Upper lobe of right lung (tissue), 1 donor: ENCODE measurements at regions not wholly inside any gene's neighbourhood (a gene's known extent, or its start where the extent isn't known, plus 50 kb on each side); places are given as distances from the start of the nearest gene placed in this dataset.

Experiments used
- ATAC-seq: fragments of 200-7000 bp; cut with Tn5 transposase; one replicate; pipeline ENCODE4 v1.9.1; 2020; ENCODE audit warnings: mild to moderate bottlenecking, moderate library complexity
- DNase-seq: peaks from one replicate; pipeline ENCODE4 v3.0.0-alpha.2; 2020
- H3K27ac ChIP-seq: fragments of 200-600 bp; one replicate; pipeline ENCODE4 v1.8.0; 2022
- H3K27me3 ChIP-seq: fragments of 200-600 bp; one replicate; pipeline ENCODE4 v1.8.0; 2022; ENCODE audit warnings: mild to moderate bottlenecking
- H3K36me3 ChIP-seq: fragments of 200-600 bp; one replicate; pipeline ENCODE4 v1.8.0; 2022
- H3K4me1 ChIP-seq: fragments of 200-600 bp; one replicate; pipeline ENCODE4 v1.8.0; 2022
- H3K4me3 ChIP-seq: fragments of 200-600 bp; one replicate; pipeline ENCODE4 v1.8.0; 2022; ENCODE audit warnings: mild to moderate bottlenecking
- H3K9me3 ChIP-seq: fragments of 200-600 bp; one replicate; pipeline ENCODE4 v1.8.0; 2022
- CTCF ChIP-seq: fragments of 200-600 bp; IDR thresholded peaks from one replicate; pipeline ENCODE4 v1.8.0; 2022; ENCODE audit warnings: antibody characterized with exemption
- intact Hi-C: fragments of 100-400 bp; cut with DNase I; formaldehyde crosslinking; loops from one replicate; pipeline ENCODE4 v1.11.0; 2022
- donor health status: DM: no; HTN: yes; CAD: no; lungs with severe emphysema.

- Histone ChIP-seq H3K27ac (no peak overlapping the region), H3K4me1 (no peaks in the 10 kb centered on the region), H3K27me3 (no peaks in the 10 kb centered on the region), H3K9me3 (no peaks in the 10 kb centered on the region), H3K36me3 (no peaks in the 10 kb centered on the region), H3K4me3 (no peak overlapping the region)
- intact Hi-C loops: no loop called here
- no peak for DNase-seq
- ATAC-seq: no peak
- no peak for TF ChIP-seq CTCF
Observed at GRCh38 chr9:13735181-13735580, 455.7 kb upstream of the MPDZ start.

DNA sequence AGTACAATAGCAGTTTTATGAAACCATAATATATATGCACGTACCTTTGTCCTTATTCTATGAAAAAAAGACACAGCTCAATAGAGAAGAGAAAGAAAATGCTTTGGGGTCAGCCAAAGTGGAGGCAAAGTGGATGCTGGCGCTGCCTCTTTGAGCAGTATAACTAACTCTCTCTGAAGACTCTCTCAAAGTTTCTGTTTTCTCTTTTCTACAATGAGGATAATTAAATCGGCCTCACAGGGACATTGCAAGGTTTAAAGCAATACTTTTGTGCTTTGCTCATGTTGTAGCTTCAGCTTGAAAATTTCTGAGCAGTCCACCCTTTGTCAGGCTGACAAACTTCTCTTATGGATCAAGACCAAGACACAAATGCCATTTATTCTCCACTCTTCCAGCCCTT is 455.1 kb upstream of the MPDZ start:
- no peak for ATAC-seq
- intact Hi-C loops: no loop called here
- no peak for TF ChIP-seq CTCF

DNA sequence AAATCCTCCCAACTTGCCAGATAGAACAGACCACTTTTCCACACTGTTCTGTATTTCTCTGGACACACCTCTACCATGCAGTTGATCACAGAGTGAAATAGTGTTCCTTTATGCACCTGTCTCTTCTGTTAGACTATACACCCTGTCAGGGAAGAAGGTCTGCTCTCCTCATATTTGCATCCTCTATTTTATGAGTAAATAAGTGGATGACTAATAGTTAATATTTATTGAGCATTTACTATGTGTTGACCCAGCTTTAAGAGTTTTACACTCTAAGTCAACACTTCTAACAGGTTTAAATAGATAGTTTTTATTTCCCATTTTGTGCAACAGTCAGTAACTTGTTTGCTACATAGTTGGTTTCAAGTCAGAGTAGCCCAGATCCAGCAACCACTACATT is 452.8 kb upstream of the MPDZ start:
- intact Hi-C loops: no loop called here
- Histone ChIP-seq H3K27me3 (no peaks in the 10 kb centered on the region), H3K4me1 (no peaks in the 10 kb centered on the region), H3K9me3 (no peaks in the 10 kb centered on the region), H3K36me3 (no peaks in the 10 kb centered on the region), H3K27ac (no peak overlapping the region), H3K4me3 (no peak overlapping the region)
- no peak for ATAC-seq
- no peak for DNase-seq
- TF ChIP-seq CTCF: no peak

More for the DNA sequence above, 455.1 kb upstream of the MPDZ start:
- no peak overlapping the region for H3K4me3 ChIP-seq
- H3K27me3 ChIP-seq: no peaks in the 10 kb centered on the region
- H3K9me3 ChIP-seq: no peaks in the 10 kb centered on the region
- H3K27ac ChIP-seq: no peak overlapping the region
- H3K36me3 ChIP-seq: no peaks in the 10 kb centered on the region
- no peaks in the 10 kb centered on the region for H3K4me1 ChIP-seq
- DNase-seq: no peak

DNA sequence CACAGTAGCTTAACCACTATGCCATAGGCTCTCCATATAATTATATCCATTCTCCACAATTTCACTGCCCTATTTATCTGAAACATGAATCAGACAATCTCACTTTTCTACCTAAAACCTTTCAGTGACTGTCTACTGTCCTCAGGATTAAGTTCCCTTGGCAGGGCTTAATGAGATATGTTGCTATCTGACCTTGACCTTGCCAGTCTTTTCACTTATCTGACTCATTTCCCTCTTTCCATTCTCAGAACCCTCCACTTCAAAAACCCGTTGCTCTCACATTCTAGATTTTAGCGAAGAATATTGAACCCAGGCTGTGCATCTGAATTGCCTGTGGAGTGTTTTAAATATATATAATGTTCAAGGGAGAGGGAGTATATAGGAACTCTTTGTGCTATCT is 452.1 kb upstream of the MPDZ start:
- H3K27me3 ChIP-seq: no peaks in the 10 kb centered on the region
- H3K36me3 ChIP-seq: no peaks in the 10 kb centered on the region
- H3K4me3 ChIP-seq: no peak overlapping the region
- H3K4me1 ChIP-seq: no peaks in the 10 kb centered on the region
- DNase-seq (no peak), ATAC-seq (no peak)
- TF ChIP-seq CTCF: no peak
- H3K27ac ChIP-seq: no peak overlapping the region
- no peaks in the 10 kb centered on the region for H3K9me3 ChIP-seq
- intact Hi-C loops: no loop called here

DNA sequence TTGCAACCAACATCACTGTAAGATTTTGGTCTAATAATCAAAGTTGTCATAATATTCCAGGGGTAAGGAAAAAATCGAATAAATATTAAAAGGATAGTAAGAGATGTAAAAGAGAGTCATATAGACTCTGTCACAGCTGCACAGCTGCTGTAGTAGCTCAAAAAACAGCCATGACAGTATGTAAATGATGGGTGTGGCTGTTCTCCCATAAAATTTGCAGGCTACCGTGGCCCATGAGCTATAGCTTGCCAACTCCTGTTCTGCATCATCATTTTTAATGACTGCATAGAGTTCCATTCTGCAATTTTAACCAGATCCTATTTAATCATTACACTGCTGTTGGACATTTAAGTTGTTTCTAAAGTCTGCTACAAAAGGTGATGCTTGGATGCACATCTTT is 450.5 kb upstream of the MPDZ start:
- TF ChIP-seq CTCF: no peak
- H3K4me1 ChIP-seq: no peaks in the 10 kb centered on the region
- intact Hi-C loops: no loop called here
- no peak overlapping the region for H3K27ac ChIP-seq
- no peaks in the 10 kb centered on the region for H3K9me3 ChIP-seq
- ATAC-seq (no peak), DNase-seq (no peak)
- H3K4me3 ChIP-seq: no peak overlapping the region
- H3K27me3 ChIP-seq: no peaks in the 10 kb centered on the region
- H3K36me3 ChIP-seq: no peaks in the 10 kb centered on the region
